ENCODE measurements at regions not wholly inside any gene's neighbourhood (a gene's known extent, or its start where the extent isn't known, plus 50 kb on each side); places are given as distances from the start of the nearest gene placed in this dataset.
"Not testable (repeated sequence)": the region's sequence is repeated elsewhere in the genome, so short reads cannot be mapped to it uniquely, and the experiment has no call there.

- ATAC-seq: no peak
These were observed 141.6 kb downstream of the KCNJ12 start for GRCh38 chr17:21517538-21518293.

- ATAC-seq: no peak
These were observed 146.7 kb downstream of the KCNJ12 start for GRCh38 chr17:21522755-21523336.

- ATAC-seq: no peak
These were observed 147.5 kb downstream of the KCNJ12 start for GRCh38 chr17:21523497-21524210.

DNA sequence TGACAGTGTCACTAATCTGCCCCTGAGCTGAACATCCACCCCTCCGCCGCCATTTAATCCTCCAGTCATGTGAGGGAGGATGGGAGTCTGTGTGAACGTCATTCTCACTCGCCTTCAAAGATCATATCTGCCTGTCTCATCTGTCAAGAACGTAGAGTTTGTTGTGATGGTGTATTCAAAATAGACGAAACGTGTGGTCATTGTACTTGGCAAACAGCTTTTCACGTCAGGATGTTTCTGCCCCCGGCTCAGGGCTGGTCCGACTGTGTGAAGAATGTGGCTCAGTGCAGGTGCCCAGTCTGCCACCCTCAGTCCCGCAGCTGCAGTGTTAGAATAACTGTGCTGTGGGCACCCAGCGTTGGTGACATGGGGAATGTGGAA is 148.0 kb downstream of the KCNJ12 start:
- no peak for ATAC-seq

GRCh38 chr17:21525464-21526130 is 149.4 kb downstream of the KCNJ12 start:
- ATAC-seq: no peak

- no peak for ATAC-seq
These were observed 152.0 kb downstream of the KCNJ12 start for GRCh38 chr17:21528031-21528695.

DNA sequence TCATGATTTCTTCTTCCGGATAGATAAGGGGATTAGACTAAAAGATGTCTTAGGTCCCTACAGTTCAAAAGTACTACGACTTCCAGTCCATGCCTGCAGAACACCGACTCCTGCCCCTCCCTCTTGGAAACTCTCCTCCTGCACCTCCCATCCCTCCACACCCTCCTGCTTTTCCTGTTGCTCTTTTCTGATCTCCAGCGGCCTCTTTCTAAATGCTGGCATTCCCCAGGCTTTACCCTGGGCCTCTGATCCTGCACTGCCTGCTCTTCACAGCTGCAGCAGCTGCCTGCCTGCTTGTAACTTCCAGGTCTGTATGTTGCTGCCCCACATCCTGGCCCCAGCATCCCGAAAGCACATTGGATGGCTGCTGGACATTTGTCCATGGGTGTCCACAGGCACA is 154.2 kb downstream of the KCNJ12 start:
- no peak for ATAC-seq

DNA sequence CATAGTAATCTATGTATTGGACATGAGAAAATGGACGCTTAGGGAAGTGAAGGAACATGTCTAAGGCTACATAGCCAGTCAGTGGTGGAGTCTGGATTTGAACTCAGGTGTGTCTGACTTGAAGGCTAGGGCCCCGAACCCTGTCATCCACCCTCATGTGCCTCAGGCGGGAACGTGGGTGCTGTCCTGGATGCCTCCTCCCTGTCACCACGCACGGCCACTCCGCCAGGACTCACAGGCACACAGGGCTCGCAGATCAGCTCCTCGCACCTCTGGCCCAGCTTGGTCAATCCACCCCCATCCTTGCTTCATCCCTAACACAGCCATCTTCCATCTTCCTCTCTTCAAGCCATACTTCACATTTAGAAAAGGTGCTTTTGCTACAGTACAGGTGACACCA is 154.7 kb downstream of the KCNJ12 start:
- no peak for ATAC-seq

DNA sequence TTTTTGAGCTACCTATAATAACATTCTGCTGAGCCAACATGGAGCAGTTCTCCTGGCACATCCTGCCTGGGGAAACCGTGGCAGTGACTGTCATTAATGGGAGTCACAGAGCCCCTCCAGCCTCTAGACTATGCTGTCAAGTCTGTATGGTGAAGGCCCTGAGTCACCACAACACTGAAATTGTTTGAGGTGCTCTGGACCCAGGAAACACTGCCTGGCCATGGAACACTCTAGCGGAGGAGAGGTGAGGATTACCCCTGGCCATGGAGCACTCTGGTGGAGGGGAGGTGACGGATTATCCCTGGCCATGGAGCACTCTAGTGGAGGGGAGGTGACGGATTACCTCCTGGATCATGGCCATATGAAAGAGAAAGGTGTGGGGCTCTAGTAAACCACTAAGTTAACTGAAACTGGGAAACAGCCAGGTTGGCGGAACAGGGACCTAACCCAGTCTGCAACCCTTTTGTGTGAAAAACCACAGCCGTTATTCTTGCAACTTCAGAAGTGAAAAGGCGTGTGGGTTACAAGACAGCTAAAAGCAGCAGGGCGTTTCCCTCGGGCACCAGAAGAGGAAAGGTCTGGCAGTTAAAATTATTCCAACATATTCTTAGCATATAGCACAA is 156.7 kb downstream of the KCNJ12 start:
- no peak for ATAC-seq

DNA sequence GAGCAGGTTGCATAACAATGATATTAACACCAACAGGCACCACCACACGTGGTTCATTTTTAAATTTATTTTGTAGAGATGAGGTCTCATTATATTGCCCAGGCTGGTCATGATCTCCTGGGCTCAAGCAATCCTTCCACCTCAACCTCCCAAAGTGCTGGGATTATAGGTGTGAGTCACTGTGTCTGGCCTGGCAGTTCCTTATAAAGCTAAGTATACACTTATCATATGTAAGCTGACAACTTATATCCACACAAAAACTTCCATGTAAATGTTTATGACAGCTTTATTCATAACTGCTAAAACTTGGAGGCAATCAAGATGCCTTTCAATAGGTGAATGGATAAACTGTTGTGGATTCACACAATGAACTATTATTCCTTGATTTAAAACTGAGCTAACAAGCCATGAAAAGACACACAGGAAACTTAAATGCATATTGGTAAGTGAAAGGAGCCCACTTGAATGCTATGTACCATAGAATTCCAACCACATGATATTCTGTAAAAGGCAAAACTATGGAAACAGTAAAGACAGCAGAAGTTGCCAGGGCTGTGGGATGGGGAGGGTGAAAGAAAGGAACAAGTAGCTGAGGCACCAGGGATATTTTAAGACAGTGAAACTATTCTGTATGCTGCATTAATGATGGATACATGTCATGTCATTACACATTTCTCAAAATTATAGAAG is 156.5 kb upstream of the KCNJ18 start:
- peak; percentile 41 for ATAC-seq

- no peak for ATAC-seq
These were observed 155.0 kb upstream of the KCNJ18 start for GRCh38 chr17:21537302-21537701.

DNA sequence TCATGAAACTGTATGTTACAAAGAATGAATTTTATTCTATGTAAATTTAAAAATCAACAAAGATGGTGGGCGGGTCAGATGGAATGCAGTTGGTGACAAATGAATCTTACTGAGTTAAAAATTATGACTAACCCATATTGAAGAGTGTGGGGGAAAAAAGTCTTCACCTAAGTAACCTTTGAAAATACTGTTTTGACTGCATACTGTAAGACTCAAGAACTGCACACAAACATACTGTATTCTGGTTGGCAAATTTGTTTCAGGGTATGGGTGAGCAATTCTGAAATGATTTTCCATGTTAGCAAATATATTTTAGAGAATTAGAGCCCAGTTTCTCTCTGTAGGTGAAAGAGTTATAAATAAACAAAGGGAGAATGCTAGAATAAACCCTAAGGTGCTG is 153.7 kb upstream of the KCNJ18 start:
- ATAC-seq: no peak

GRCh38 chr17:21539146-21539545 is 153.2 kb upstream of the KCNJ18 start:
- ATAC-seq: peak; percentile 84

- no peak for ATAC-seq
These were observed 151.8 kb upstream of the KCNJ18 start for GRCh38 chr17:21540502-21540901.

DNA sequence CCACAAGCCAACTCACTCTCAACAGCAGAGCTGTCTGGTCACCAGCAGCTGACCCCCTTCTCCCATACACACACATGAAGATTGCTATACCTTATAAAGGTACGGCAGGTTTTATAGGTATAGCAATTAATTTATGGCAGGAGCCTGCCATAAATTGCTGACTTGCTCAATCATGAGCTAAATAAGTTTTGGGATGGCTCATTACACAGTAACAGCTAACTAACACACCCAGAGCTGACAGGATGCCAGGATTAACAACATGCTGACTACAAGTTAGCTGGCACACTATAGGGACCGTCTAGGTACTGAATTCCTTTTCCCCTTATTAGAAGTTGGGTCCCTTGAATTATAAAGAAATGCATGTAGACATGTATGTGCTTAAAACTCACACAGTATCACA is 150.3 kb upstream of the KCNJ18 start:
- peak; percentile 62 for ATAC-seq

GRCh38 chr17:21542991-21543390 is 149.3 kb upstream of the KCNJ18 start:
- no peak for ATAC-seq

- ATAC-seq: no peak
These were observed 147.3 kb upstream of the KCNJ18 start for GRCh38 chr17:21545064-21545463.

DNA sequence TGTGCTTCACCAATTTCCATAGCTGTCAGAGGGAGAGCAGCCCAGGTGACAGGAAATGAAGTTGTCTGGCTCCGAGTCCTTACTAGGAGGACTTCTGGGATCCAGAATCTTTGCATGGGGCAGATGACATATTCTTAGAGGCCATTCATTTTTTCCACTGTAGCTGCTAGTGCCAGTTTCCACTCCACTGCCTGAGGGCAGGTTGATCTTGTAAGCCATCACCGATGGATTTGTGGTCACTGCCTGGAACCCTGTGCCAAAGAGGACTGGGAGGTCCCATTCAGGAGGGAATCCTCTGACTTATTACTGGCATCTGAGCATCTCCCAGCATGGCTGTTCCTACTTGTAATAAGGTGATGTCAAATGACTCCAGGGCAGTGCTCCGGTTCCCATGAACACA is 144.1 kb upstream of the KCNJ18 start:
- ATAC-seq: no peak

GRCh38 chr17:21549107-21549687 is 143.1 kb upstream of the KCNJ18 start:
- ATAC-seq: no peak

- ATAC-seq: not testable (repeated sequence)
These were observed 142.3 kb upstream of the KCNJ18 start for GRCh38 chr17:21550031-21550430.

Data from esophagus mucosa (tissue), 1 donor.